Mucosa of gallbladder (tissue), 1 donor: ENCODE measurements at regions not wholly inside any gene's neighbourhood (a gene's known extent, or its start where the extent isn't known, plus 50 kb on each side); places are given as distances from the start of the nearest gene placed in this dataset.

Source experiments
- DNase-seq: peaks from one replicate; pipeline ENCODE4 v3.0.0-alpha.2; 2020; ENCODE audit warnings: low spot score
- donor health status: DM: no; HTN: no; CAD: no.

DNA sequence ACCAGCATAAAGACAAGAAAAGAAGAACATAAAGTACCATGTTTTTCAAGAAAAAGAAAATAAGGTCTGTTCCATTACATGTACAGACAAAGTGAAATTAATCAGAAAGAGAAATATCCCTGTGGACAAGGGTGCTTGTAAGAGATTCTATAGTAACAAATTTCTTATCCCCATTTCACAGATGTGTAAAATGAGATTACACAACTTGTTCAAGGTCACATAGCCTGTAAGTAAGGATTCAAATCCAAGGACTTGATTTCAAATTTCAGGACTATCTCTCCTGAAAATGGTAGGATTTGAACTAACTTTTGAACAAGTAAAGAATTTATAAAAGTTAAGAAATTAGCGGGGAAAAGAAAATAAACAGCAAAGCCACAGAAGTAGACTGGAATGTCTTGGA, 248.2 kb upstream of the SLC39A10 start:
- DNase-seq: no peak

DNA sequence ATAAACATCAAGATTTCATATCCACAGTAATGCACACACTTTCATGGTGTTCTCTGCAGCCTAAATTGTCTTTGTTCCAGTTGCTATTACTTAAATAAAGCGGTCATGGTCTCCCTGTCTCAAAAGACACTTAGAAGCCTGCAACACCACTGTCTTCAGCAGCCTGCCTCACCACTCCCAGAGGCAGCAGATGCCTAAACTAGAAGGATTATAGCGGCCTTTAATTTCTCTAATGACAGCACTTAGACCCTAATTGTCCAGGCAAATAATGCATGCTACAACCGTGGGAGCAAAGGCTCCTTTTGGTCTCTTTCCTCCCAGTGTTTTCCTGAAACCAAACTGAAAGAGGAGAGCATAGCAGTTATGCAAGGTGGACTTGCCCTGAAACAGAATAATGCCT, 248.8 kb upstream of the SLC39A10 start:
- no peak for DNase-seq

DNA sequence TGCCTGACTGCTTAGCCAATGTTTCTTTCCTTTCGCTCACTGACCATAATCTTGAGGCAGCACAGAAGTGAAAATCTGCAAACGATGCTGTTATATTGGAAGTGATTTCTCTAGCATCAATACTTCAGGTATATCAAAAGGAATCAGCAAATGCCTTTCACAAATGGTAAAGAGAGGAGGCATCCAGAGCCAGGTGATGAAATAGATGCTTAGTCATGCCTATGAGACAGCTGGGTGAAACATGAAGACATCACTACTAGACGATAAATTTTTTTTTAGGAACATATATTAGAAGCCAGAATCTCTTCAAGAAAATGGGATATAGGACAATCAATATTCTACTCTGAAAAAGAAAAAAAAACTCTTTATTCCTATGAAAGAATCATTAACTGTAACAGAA, 249.2 kb upstream of the SLC39A10 start:
- no peak for DNase-seq

DNA sequence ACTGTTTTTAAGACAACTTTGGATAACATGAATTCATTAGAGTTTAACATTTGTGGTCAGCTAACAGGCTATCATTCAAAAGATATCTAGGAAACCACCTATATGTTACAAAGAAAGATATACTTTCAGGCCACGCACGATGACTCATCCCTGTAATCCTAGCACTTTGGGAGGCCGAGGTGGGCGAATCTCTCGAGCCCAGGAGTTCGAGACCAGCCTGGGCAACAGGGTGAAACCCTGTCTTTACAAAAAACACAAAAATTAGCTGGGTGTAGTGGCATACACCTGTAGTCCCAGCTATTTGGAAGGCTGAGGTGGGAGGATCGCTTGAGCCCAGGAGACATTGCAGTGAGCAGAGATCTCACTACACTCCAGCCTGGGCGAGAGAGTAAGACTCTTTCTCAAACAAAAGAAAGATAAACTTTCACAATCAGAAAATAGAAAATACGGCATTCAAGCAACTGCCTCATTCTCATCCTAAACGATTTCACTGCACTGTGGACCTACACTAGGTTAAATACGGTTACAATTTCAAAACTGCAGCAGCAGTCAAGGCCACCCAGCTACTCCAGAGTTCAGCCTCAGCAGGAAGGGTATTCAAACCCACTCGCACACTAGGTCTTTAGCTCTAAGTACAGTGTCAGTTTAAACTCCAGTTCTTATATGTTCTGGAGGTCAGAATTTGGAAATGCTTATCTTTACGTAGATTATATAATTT, 250.0 kb upstream of the SLC39A10 start:
- DNase-seq: no peak

DNA sequence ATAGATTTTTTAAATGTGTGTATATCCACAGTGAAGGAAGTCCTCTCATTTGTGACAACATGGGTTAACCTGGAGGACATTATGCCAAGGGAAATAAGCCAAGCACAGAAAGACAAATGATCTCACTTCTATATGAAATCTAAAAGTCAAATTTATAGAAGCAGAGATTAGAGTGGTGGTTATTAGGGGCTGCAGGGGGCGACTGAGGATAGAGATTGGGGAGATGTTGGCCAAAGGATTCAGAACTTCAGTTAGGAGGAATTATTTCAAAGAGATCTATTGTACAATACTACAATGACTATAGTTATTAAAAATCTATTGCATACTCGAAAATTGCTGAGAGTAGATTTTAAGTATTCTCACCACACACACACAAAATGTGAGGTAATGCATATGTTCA, 252.4 kb upstream of the SLC39A10 start:
- DNase-seq: no peak

DNA sequence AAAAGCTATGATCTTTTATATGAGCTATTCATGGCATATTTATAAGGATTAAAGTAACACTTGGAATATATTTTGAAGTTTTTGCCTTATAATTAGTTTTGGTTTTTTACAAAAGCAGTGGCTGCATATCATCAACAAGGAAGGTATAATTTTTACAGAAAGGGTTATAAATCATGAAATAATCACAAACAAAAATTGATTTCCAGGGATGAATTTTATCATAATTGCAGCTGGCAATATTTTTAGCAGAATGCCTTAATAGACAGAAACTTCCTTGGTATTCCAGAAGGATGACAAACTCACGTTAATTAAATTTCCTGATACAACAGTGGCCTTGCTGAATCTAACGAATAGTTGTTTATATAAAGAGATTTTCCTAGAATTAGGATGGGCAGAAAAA, 260.5 kb upstream of the SLC39A10 start:
- DNase-seq: no peak

DNA sequence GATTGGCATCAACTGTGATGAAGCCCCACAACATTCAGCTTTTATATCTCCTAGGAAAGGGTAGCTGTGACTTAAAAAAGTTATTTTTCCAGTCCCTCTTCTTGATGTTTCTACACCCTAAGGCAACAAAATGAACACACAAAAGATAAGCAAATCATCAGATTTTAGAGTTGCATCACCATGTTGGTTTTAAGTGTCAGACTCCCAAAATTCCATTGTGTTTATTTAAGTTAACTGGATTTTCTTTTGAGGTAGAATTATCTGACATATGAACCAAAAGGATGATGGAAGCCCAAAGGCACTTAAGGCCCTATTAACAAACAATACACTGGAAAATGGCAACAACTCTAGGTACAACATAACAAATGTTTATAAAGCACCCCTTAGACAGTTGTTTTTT, 261.7 kb upstream of the SLC39A10 start:
- no peak for DNase-seq

DNA sequence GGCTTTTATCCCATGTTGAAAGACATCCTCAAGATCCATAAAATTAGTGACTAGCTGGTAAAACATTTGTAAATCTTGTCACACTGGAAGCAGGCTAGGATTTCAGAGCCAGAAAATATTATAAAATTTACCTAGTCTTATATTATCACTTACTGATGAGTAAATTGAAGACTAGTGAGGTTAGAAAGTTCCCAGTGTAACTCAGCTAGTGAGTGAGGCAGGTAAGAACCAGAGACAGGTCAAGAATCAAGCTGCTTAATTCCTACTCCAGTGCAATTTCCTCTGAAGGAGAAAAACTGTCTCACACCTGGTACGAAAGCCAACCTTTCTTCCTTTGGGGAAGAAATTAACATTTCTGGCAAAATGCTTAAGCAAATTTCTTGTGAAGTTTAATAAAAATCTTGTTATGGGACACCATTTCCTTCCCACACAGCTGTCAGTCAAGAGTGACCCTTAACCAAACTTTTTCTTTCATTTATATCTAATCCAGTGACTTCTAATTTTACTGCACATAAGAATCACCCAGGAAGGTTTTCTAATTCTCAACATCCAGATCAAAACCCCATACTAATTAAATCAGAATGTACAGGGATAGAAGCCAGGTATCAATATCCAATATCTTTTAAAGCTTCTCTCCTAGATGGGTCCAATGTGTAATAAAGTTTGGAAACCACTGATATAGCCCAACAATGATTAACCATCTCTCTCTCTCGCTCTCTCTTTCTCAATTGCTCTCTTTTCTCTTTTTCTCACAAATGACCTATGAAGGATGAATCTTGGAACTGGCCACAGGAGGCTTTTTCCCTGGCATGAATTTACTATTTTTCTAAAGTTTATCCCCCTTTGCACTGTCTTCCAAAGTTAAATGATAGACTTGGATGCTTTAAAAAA, 264.3 kb upstream of the SLC39A10 start:
- no peak for DNase-seq

DNA sequence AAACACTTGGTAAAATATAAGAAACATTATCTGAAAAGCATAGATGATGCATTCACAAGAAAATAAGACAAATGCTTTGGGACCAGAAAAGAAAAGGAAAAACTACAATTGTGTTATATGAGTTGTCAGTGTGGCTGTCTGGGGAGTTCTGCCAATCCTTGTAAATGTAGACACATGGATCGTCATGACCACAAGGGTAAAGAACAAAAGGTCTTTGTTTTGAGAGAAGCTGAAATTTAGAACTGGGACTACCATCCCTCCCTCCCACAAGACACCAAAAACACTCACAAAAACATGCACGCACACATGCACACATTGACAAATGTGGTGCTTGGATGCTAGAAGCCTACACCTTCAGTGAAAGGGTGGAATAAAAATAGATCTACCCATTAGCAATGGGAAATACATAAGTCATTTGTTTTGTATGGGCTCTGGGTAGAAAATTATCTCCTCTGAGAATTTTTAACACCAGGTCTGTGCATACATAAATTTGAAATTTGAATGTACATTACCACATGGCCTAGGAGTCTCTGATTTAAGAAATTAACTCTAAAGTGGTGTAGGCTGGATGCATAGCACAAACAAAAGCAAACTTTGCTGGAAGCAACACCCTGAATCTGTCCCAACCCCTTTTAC, 266.2 kb upstream of the SLC39A10 start:
- no peak for DNase-seq

DNA sequence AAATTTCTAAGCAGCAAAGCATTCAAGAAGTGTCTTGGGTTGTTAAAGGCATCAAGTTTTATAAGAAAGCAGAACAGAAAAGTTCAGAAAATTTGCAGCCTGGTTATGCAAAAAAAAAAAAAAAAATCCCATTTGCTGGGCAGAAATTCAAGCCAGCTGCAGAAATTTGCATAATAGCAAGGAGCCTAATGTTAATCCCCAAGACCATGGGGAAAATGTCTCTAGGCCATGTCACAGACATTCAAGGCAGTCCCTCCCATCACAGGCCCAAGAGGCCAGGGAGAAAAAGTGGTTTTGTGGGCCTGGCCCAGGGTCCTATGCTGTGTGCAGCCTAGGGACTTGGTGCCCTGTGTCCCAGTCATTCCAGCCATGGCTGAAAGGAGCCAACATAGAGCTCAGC, 269.0 kb upstream of the SLC39A10 start:
- no peak for DNase-seq

DNA sequence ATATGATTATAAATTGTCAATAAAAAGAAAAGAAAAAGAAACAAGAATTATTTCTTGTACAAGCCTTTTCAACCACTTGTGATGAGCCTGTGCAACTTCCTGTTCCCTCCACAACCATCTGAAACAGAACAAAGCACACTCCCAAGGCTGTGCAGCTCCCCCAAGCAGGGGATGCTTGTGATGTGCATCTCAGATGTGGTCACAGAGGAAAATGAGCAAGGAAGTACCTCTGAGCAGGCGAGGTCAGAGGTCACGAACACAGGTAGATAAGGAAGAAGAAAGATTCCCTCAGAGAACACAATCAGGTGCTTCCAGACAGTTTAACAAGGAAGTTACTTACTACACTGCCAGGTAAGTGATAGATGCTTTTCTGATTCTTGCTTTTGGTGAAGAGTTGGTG, 274.8 kb upstream of the SLC39A10 start:
- DNase-seq: no peak

DNA sequence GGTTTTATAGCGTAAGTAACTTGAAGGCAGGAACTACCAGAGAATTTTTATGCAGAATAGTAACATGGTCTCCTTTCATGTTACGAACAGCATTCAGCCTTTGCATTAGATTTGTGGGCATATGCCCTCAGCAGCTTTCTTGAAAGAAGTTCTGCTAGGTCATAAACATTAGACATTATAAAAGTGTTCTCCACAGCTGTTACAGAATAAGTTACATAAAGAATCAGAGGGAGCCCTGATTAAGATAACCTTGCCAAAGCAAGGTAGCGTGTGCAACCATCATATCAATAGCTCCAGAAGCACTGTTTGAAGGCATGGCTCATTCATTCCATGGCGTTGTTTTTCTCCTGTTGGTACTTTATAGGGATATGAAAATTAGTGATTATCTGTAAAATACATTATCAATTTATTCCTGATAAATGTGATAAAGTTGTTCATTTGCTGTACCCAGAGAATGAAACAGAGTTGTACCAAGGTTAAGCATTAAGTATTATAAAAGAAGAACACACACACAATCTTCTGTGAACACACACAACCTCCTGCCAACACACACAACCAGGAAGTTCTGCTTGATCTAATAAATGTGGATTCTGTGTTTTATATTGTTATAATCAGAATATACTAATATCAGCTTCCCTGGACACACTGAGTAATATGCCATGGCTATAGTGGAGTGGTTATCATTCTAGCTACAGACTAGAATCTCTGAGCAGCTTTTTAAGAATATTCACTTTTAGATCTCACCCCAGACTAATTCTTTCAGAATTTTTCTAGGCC, 286.7 kb upstream of the SLC39A10 start:
- no peak for DNase-seq

DNA sequence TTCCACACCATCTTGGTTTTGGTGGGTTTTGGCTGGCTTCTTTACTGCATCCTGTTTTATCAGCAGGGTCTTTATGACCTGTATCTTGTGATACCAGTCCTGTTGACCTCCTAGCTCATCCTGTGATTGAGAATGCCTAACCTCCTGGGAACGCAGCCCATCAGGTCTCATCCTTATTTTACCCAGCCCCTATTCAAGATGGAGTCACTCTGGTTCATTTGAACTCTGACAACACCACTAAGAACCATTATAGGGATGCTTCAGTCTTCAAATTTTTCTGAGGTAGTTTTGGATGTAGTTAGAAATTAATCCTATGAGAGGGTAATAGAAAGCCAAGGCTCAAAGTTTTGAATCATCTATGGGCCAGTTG, 287.8 kb upstream of the SLC39A10 start:
- DNase-seq: no peak

DNA sequence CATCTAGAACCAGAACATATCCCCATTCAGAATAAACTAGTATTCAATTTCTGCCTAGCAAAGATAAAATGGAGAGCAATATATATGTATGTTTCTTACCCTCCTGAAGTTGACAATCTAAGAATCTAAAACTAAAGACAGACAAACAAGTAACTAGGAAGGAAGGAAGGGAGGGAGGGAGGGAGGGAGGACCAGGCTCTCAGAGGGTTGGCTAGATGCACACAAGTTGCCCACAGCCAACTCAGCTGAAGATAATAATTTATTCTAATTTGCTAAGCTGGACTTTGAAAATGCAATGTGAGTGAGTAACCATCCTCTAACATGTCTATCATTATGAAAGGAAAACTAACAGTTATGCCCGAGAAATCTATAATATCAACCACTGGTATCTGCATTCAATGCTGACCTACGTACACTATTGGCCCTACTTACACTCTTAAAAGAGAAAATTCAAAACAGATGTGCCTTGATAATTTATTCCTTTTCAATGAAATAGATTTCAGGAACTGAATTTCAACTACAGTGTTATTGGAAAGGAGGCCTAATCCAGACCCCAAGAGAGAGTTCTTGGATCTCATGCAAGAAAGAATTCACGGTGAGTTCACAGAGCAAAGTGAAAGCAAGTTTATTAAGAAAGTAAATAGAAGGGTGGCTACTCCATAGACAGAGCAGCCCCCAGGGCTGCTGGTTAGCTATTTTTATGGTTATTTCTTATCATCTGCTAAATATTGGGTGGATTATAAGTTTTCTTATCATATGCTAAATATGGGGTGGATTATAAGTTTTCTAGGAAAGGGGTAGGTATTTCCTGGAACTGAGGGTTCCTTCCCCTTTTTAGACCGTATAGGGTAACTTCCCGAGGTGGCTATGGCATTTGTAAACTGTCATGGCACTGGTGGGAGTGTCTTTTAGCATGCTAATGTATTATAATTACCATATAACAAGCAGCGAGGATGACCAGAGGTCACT, 288.5 kb upstream of the SLC39A10 start:
- DNase-seq: no peak

DNA sequence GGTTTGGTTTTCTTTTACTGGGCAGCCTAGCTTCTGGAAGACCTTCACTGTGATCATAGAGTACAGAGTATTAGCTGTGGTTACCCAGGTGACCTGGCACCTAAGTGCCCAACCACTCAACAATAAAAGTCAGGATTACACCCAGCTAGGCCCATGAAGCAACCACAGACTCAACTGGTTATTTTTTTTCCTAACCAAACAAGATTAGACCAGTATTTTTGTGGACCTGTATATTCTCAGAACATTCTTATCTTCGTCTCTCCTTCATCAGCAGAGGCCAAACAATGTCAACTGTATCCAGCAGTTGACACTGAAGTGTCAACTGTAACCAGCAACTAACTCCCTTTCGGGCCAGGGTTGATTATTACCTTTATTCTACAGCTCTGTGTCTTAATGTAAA, 289.2 kb upstream of the SLC39A10 start:
- DNase-seq: no peak

DNA sequence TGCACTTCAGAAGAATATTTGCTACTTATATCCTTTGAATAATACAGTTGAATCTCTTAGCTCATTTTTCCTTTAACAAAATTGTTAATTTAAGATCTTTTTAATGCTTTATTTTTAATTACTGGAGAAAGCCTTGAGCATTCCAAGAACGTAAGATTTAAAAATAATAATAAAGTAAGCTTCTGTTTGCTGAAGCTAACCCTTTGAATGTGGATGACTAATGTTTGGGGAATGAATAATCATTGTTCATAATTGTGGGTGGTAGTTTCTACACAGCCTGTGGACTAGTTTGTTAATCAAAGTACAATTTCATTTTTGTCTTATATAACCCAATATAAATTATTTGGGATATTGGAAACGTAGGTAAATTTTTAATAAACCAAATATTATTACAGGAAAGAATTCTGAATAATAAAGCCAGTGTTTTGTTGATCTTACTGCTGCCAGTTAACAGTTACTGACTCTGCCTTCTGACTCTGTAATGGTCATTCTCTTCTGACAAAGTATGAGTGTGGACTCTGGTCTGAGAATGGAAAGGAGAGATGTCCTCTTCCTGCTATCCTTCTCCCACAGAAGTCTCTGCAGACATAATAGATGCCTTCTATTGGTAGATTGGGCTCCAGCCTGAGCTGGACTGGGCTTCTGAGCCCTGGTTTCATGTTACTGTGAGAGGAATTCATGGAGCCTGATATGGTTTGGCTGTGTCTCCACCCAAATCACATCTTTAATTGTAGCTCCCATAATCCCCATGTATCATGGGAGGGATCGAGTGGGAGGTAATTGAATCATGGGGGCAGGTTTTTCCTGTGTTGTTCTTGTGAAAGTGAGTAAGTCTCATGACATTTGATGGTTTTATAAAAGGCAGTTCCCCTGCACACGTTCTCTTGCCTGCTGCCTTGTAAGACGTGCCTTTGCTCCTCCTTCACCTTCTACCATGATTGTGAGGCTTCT, 292.7 kb upstream of the SLC39A10 start:
- no peak for DNase-seq

DNA sequence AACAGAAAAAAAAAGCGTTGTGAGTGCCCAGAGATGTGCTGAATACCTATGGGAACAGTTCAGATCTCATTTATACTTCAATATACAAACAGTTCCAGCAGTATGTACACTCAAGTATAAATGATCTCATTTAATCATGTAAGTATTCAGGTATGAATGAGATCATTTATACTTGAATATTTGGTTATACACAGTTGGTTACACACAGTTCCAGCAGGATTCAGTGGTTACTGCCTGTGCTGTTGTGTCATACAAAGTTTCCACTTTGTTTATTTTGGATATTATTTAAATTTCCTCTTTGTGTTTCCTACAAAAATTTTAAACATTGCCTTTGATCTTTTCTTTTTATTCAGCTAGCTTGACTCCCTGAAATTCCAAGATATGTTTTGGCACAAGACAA, 293.5 kb upstream of the SLC39A10 start:
- DNase-seq: no peak

DNA sequence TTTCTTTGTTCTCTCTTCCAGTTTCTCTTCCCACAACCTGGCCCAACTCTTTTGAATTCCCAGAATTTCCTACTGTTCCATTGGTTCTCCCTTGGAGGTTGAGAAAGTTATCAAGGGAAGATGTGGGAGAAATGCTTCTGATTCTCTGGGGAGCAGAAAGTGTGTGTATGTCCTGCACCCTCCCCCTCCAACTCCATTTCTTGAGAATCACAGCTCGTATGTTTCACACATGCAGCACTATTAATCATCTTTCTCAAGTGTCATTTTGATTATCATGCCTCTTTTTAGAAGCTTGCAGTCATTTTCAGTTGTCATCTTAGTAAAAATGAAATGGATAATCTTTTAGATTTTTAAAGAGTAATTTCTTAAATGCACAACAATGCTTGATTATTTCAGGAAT, 296.8 kb upstream of the SLC39A10 start:
- DNase-seq: no peak

DNA sequence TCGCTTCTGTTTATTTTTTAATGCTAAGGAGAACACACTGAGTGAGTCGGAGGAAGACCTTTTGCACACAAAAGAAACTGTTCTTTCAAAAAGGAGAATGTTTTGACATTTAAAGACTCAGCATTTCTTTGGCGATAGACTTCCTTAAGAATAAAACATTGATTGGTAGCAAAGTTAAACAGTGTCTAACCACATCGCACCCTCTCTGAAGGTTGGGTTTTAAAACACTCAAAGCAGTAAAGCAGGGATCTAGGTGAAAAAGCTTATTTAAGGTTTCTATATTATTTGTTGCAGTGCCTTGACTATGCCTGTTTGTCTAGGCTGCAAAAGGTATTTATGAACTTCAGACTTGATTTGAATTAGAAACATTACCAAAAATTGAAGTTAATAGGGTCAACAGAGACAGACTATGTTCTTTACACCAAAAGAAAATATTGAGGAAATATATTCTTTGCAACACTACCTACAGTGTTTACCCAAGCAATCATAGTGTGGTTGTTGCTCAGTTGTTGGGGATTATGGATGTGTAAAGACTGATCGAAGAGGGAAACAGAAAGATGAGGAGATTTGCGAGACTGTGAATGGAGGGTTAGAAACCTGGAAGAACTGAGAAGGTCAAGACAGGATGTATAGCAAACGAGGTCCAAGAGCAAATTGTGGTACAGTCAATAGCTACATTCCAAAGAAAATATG, 297.8 kb upstream of the SLC39A10 start:
- no peak for DNase-seq
